Activated T-cell treated with anti-CD3 and anti-CD28 coated beads for 24 hours (primary cell): ENCODE measurements at regions not wholly inside any gene's neighbourhood (a gene's known extent, or its start where the extent isn't known, plus 50 kb on each side); places are given as distances from the start of the nearest gene placed in this dataset.
"Not testable (repeated sequence)": the region's sequence is repeated elsewhere in the genome, so short reads cannot be mapped to it uniquely, and the experiment has no call there.

Experiments used
- DNase-seq: peaks from one replicate; pipeline ENCODE4 v3.0.0-alpha.2; 2020; ENCODE audit warnings: low read depth

- no peak for DNase-seq
Measured at GRCh38 chr2:81050580-81051095, 746.1 kb upstream of the LRRTM1 start.

DNA sequence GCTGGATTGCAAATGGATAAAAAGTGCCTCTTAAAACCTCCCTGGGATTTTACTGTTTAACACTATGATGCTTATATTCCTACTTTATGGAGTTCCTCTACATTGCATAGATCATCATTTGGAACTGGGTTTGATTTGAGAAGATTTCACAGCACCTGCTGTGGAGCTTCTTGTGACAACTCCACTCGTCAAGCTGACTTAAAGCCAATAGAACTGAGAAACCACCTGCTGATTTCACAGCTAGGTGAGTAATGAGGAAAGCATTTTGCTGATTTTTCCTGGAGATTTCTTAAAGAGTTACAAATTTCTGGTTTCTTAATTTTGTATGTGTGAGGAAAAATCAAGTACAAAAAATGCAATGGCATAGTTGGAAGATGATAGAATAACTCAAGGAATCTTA, 739.1 kb upstream of the LRRTM1 start:
- no peak for DNase-seq

DNA sequence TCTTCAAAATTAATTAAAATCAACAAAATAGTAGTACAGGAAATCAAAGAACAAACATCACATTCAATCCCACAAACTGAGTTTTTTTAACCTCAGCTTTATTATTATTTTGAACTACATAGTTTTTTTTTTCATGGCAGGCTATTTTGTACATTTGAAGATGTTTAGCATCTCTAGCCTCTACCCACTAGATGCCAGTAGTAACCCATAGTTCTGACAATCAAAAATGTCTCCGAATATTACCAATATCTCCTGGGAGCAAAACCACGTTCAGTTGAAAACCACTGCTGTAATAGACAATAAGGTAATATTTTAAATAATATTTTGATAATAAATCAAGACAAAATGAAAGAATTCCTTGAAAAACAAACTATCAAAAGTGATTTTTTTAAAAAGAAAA, 702.6 kb upstream of the LRRTM1 start:
- no peak for DNase-seq

DNA sequence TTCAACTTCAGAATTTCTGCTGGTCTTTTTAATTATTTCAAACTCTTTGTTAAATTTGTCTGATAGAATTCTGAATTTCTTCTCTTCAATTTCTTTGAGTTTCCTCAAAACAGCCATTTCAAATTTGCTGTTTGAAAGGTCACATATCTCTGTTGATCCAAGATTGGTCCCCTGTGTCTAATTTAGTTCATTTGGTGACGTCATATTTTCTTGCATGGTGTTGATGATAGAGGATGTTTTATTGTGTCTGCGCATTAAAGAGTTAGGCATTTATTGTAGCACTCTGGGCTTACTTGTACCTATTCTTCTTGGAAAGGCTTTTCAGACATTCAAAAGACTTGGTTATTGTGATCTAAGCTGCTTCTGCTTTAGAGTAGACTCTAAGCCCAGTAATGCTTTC, 698.4 kb upstream of the LRRTM1 start:
- no peak for DNase-seq

GRCh38 chr2:80987466-80987865, 682.9 kb upstream of the LRRTM1 start:
- no peak for DNase-seq

GRCh38 chr2:80969900-80970299, 665.3 kb upstream of the LRRTM1 start:
- no peak for DNase-seq

GRCh38 chr2:80968450-80968849, 663.9 kb upstream of the LRRTM1 start:
- no peak for DNase-seq

- no peak for DNase-seq
Measured at GRCh38 chr2:80947601-80948130, 643.1 kb upstream of the LRRTM1 start.

GRCh38 chr2:80943487-80943886, 638.9 kb upstream of the LRRTM1 start:
- no peak for DNase-seq

GRCh38 chr2:80942766-80943165, 638.2 kb upstream of the LRRTM1 start:
- no peak for DNase-seq

- DNase-seq = no peak
Measured at GRCh38 chr2:80938463-80938862, 633.9 kb upstream of the LRRTM1 start.

DNA sequence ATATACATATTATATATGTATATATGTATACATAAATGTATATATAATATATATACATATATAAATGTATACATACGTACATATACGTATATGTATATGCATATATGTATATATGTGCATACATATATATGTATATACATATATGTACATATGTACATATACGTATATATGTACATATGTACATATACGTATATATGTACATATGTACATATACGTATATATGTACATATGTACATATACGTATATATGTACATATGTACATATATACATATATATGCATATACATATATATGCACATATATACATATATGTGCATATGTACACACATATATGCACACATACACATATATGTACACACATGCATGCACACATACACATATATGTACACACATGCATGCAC, 627.3 kb upstream of the LRRTM1 start:
- not testable (repeated sequence) for DNase-seq

GRCh38 chr2:80930777-80931176, 626.2 kb upstream of the LRRTM1 start:
- DNase-seq = no peak

DNA sequence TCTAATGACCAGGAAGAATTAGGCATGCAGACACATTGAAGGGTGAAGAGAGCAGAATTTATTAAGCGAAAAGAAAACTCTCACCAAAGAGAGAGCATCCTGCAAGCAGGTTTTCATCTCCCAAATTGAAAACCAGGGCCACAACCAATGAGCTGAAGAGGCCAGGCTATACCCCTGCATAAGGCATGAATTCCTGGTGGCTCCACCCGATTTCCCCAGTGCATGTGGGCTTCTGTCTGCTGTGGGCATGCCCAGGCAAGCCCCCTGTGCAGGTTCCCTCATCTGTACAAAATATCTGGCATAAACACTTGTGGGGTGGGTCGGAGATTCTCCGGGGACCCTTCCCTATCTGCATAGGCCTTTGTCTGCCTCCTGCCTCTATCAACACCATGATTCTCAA, 621.6 kb upstream of the LRRTM1 start:
- DNase-seq = no peak

GRCh38 chr2:80896576-80896975, 592.0 kb upstream of the LRRTM1 start:
- no peak for DNase-seq

- no peak for DNase-seq
Measured at GRCh38 chr2:80894486-80894885, 589.9 kb upstream of the LRRTM1 start.

GRCh38 chr2:80893711-80894110, 589.2 kb upstream of the LRRTM1 start:
- no peak for DNase-seq

DNA sequence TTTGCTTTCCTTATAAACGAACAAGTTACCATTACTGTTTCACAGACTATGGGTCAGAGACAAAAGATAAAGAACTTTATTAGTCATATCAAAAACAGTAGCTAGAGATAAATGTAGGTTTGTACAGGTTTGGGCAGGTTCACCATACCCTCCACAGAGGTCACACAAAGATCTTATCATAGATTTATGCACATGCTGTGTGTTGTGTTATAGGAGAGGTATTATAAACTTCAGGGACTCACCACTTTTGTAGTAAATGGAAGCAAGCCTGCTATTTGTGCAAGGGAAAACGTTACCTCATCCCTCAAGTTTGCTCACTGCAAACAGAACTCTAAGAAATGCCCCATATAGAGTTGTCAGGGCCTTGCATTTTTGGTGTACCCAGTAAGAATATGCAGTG, 584.5 kb upstream of the LRRTM1 start:
- no peak for DNase-seq

DNA sequence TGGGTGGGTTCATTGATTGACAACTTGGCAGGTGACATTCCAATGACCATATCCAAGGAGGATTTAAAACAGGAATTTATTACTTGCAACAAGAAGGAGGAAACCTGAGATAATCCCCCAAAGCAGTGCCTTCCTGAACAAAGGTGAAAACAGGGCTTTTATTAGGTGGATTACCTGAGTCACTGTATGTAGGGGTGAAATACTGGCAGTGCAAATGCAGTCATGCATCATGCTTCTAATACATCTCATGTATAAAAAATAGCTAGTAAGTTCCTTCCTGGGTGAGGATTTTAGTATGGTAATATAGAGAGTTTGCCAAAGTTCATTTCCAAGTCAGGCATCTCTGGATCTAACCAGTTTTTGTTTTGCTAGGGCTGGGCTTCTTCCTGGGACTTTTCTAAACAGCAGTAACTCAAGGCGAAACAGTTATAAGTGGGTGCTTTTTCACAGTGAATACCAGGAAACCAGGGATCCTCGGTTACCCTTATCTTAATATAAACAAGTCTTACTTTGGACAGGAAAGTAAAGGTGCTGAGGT, 583.4 kb upstream of the LRRTM1 start:
- DNase-seq = no peak

- no peak for DNase-seq
Measured at GRCh38 chr2:80874374-80874773, 569.8 kb upstream of the LRRTM1 start.

DNA sequence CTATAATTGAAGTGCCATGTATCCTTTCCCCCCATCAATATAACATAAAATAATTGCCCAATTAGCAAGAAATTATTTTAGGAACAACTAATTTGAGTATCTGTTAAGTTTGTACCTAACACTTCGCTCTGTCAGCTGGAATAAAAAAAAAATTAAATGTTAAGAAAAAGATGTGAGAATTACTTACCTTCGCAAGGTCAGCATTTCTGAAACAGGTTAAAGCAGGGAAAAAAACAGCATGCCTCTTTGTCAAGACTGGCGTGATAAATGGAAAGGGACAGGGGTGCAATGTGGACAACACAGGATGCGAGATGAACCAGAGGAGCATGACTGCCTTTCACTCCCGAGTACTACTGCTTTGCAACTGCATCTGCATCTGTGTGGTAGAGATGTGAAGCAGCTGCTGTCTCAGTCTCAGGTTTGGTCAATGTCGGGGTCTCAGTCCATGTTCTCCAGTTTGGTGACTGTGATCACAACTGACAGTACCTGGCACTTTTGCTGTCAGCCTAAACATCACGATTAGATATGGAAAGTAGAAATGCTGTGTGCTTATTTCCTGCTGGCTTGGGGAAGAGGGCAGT, 565.4 kb upstream of the LRRTM1 start:
- DNase-seq = no peak

DNA sequence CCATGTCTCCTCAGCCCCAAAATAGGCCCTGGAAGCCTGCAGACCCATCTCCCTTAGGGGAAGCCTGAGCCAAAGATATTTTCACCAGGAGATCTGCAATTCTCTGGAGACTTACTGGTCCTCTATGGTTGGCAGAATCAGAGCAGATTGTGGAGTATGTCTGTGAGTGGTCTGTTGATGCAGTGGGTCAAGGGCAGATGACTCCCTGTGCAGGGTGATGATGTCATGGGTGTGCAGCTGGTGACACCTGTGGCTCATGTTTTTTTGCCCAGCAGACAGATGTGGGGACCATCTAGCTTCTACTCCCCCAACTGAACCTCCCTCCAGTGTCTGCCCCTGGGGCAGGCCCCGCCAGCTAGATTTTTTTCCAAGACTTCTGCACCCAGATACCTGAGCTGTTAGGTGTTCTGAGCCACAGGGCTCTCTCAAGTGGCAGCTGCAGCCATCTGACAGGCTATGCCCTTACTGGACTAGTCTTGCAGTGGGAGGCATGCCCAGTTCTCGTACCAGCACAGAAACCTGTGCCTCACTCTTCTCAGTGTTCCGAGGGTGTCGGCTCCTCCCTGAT, 558.7 kb upstream of the LRRTM1 start:
- DNase-seq = no peak

GRCh38 chr2:80858965-80859364, 554.4 kb upstream of the LRRTM1 start:
- DNase-seq = no peak

DNA sequence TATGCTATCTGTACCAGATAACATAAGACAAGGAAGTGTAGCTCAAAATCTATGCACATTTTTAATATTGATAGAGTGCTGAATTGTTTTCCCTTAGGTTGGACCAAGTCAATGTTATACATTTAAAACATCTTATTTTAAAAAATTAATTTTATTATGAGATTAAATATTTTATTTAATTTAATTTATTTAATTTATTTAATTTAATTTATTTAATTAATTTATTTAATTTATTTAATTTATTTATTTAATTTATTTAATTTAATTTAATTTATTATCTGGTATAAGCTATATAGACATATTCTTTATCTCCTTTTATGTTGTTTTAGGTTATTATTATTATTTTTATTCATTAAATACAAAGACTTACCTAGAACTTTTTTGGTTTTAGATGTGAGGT, 551.7 kb upstream of the LRRTM1 start:
- DNase-seq = no peak
